Fibroblast of lung (primary cell): ENCODE measurements at regions not wholly inside any gene's neighbourhood (a gene's known extent, or its start where the extent isn't known, plus 50 kb on each side); places are given as distances from the start of the nearest gene placed in this dataset.

Experiments
- EZH2 ChIP-seq: IDR thresholded peaks from 2 replicates; pipeline ENCODE4 v1.5.1; 2012; ENCODE audit warnings: low read length, control low read depth, mild to moderate bottlenecking; ENCODE audit errors: missing control alignments
- TF ChIP-seq, protein P1 (sequence below), 2 donors: IDR thresholded peaks in 1 of 2; conservative IDR thresholded peaks in 1 of 2; 1 replicate in 1 of 2; 2 replicates in 1 of 2; pipeline ENCODE4 v1.5.1; 2011 to 2012; ENCODE audit warnings: low read length in 2 of 2, control low read depth in 1 of 2, inconsistent platforms in 1 of 2, low read depth in 1 of 2, mild to moderate bottlenecking in 1 of 2

DNA sequence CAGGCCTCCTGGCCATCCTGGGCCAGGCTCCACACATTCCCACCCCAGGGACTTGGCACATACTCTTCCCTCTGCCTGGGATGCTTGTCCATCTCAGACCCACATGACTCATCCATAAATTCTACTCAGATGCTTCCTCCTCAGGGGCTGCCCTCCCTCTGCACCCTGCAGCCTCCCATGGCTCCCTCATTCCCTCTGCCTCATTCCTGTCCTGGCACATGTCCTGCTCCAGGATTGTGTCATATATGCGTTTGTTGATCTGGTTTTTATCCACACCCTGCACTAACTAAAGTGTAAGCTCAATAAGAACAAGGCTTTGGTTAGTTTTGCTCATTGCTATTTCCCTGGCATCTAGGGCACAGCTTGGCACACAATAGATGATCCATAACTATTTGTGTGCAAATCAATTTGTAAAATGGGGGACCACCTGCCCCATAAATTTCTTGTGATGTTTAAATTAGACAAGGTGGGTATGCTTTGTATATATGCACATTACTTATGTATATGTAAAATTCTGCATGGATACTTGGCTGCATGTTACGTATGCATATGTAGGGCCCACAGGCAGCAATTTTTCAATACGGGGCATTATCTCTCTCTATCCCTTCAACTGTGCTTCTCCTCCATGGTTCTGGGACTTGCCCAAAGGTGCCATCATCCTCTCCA lies 191.4 kb downstream of the PTPRU start:
- TF ChIP-seq, protein P1, sequence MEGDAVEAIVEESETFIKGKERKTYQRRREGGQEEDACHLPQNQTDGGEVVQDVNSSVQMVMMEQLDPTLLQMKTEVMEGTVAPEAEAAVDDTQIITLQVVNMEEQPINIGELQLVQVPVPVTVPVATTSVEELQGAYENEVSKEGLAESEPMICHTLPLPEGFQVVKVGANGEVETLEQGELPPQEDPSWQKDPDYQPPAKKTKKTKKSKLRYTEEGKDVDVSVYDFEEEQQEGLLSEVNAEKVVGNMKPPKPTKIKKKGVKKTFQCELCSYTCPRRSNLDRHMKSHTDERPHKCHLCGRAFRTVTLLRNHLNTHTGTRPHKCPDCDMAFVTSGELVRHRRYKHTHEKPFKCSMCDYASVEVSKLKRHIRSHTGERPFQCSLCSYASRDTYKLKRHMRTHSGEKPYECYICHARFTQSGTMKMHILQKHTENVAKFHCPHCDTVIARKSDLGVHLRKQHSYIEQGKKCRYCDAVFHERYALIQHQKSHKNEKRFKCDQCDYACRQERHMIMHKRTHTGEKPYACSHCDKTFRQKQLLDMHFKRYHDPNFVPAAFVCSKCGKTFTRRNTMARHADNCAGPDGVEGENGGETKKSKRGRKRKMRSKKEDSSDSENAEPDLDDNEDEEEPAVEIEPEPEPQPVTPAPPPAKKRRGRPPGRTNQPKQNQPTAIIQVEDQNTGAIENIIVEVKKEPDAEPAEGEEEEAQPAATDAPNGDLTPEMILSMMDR (conservative IDR thresholded peaks at IDR 0.05 in 1 of 2, IDR thresholded peaks at IDR 0.05 in 1 of 2; ENCODE audit: low read depth in 1 of 2, low read length in 2 of 2): no peak
- no peak for TF ChIP-seq EZH2
